Panc1 (cell line): ENCODE measurements at regions not wholly inside any gene's neighbourhood (a gene's known extent, or its start where the extent isn't known, plus 50 kb on each side); places are given as distances from the start of the nearest gene placed in this dataset.

Experiments
- CTCF ChIP-seq: fragments of 450-650 bp; IDR thresholded peaks from 2 replicates; pipeline ENCODE4 v1.5.1; 2017; ENCODE audit warnings: mild to moderate bottlenecking
- POLR2AphosphoS5 ChIP-seq: IDR thresholded peaks from 2 replicates; pipeline ENCODE4 v1.6.1; 2012; ENCODE audit warnings: mild to moderate bottlenecking, low read depth, low read length, moderate library complexity
- REST ChIP-seq, 2 experiments: IDR thresholded peaks; 2 replicates each; pipeline ENCODE4 v1.6.1; 2011 to 2012; ENCODE audit warnings: low read depth in 2 of 2, control low read depth in 1 of 2, low read length in 1 of 2, mild to moderate bottlenecking in 1 of 2, moderate library complexity in 1 of 2; ENCODE audit not compliant: insufficient read depth in 1 of 2
- SIN3A ChIP-seq: IDR thresholded peaks from 2 replicates; pipeline ENCODE4 v1.6.1; 2012; ENCODE audit warnings: low read depth, mild to moderate bottlenecking, low read length, moderate library complexity, borderline replicate concordance; ENCODE audit not compliant: insufficient read depth
- TCF7L2 ChIP-seq: IDR thresholded peaks from 2 replicates; pipeline ENCODE4 v1.6.1; 2011; ENCODE audit warnings: mild to moderate bottlenecking, low read depth, low read length, inconsistent platforms

- TF ChIP-seq REST (IDR thresholded peaks at IDR 0.05; ENCODE audit: insufficient read depth in 1 of 2, low read depth in 2 of 2, low read length in 1 of 2) (no peak), CTCF (no peak), POLR2AphosphoS5 (no peak), TCF7L2 (no peak), SIN3A (no peak)
Measured at GRCh38 chr12:115464661-115465060, 780.7 kb upstream of the TBX3 start.
